HepG2 (cell line): ENCODE measurements at regions not wholly inside any gene's neighbourhood (a gene's known extent, or its start where the extent isn't known, plus 50 kb on each side); places are given as distances from the start of the nearest gene placed in this dataset.

Source experiments
- EZH2 ChIP-seq: conservative IDR thresholded peaks from 2 replicates; pipeline ENCODE4 v1.6.1; 2012; ENCODE audit warnings: mild to moderate bottlenecking, low read depth, low read length, moderate library complexity
- MBNL3 ChIP-seq: fragments of 250-450 bp; sonication (Bioruptor Pico); conservative IDR thresholded peaks from 2 replicates; pipeline ENCODE4 v1.8.0; 2022; ENCODE audit warnings: mild to moderate bottlenecking, inconsistent platforms
- NFYB ChIP-seq: sonication (generic); formaldehyde crosslinking; IDR thresholded peaks from 2 replicates; pipeline ENCODE4 v1.4.0; 2020; ENCODE audit warnings: missing genetic modification reagents
- NR2F6 ChIP-seq, 2 experiments: IDR thresholded peaks; 2 replicates each; pipeline ENCODE4 v1.6.1; 2016; ENCODE audit warnings: antibody characterized with exemption in 1 of 2, mild to moderate bottlenecking in 1 of 2
- POLR2A ChIP-seq, 2 experiments: IDR thresholded peaks; 2 replicates each; pipeline ENCODE4 v1.6.1; 2011; ENCODE audit warnings: low read depth in 2 of 2, low read length in 2 of 2, mild to moderate bottlenecking in 1 of 2, moderate library complexity in 1 of 2; ENCODE audit not compliant: insufficient read depth in 1 of 2
- REST ChIP-seq, 2 experiments: IDR thresholded peaks; 2 replicates each; pipeline ENCODE4 v1.6.1; 2011 to 2012; ENCODE audit warnings: low read length in 2 of 2, borderline replicate concordance in 1 of 2, low read depth in 1 of 2, mild to moderate bottlenecking in 1 of 2, moderate library complexity in 1 of 2
- ZBTB20 ChIP-seq: sonication (generic); formaldehyde crosslinking; IDR thresholded peaks from 2 replicates; pipeline ENCODE4 v1.8.1; 2023; ENCODE audit warnings: missing genetic modification reagents, low read depth, mild to moderate bottlenecking, borderline replicate concordance
- ZBTB3 ChIP-seq: sonication (generic); formaldehyde crosslinking; IDR thresholded peaks from 2 replicates; pipeline ENCODE4 v1.4.0; 2020; ENCODE audit warnings: low read depth, mild to moderate bottlenecking, moderate library complexity, missing genetic modification reagents, borderline replicate concordance
- ZBTB39 ChIP-seq: sonication (generic); formaldehyde crosslinking; IDR thresholded peaks from 2 replicates; pipeline ENCODE4 v1.5.0; 2020; ENCODE audit warnings: missing genetic modification reagents
- ZHX1 ChIP-seq: sonication (generic); formaldehyde crosslinking; IDR thresholded peaks from 2 replicates; pipeline ENCODE4 v1.8.1; 2022; ENCODE audit warnings: low read depth, mild to moderate bottlenecking, missing genetic modification reagents
- ZNF260 ChIP-seq: sonication (generic); formaldehyde crosslinking; IDR thresholded peaks from 2 replicates; pipeline ENCODE4 v1.4.0; 2020; ENCODE audit warnings: missing genetic modification reagents, low read depth, mild to moderate bottlenecking, borderline replicate concordance

GRCh38 chr6:5930968-5931367 lies 75.8 kb downstream of the NRN1 start:
- TF ChIP-seq POLR2A (IDR thresholded peaks at IDR 0.05; ENCODE audit: insufficient read depth in 1 of 2, low read depth in 2 of 2, low read length in 2 of 2) (no peak), ZHX1 (CRISPR knock-in tag) (no peak), ZBTB39 (CRISPR knock-in tag) (no peak), EZH2 (no peak), NFYB (CRISPR knock-in tag) (no peak), ZBTB20 (CRISPR knock-in tag) (no peak), REST (IDR thresholded peaks at IDR 0.05; ENCODE audit: borderline replicate concordance in 1 of 2, low read depth in 1 of 2, low read length in 2 of 2) (no peak), MBNL3 (no peak), NR2F6 (IDR thresholded peaks at IDR 0.05) (no peak), NR2F6 (CRISPR knock-in tag; IDR thresholded peaks at IDR 0.05) (no peak), ZNF260 (CRISPR knock-in tag) (no peak), ZBTB3 (CRISPR knock-in tag) (no peak)
